HT1080 (cell line): ENCODE measurements at regions not wholly inside any gene's neighbourhood (a gene's known extent, or its start where the extent isn't known, plus 50 kb on each side); places are given as distances from the start of the nearest gene placed in this dataset.

Experiments
- DNase-seq: peaks from one replicate; pipeline ENCODE4 v3.0.0-alpha.2; 2015; ENCODE audit warnings: low read depth

- DNase-seq, result peak; percentile 50
Observed at GRCh38 chr7:12067156-12067831, 143.8 kb upstream of the TMEM106B start.

- no peak for DNase-seq
Observed at GRCh38 chr7:12069757-12070156, 141.3 kb upstream of the TMEM106B start.

- DNase-seq, result peak; percentile 13
Observed at GRCh38 chr7:12074889-12075288, 136.2 kb upstream of the TMEM106B start.

GRCh38 chr7:12080006-12080405 is 131.1 kb upstream of the TMEM106B start:
- no peak for DNase-seq

GRCh38 chr7:12085516-12085915 is 125.6 kb upstream of the TMEM106B start:
- DNase-seq, result no peak

- DNase-seq, result no peak
Observed at GRCh38 chr7:12089951-12090756, 120.9 kb upstream of the TMEM106B start.

- no peak for DNase-seq
Observed at GRCh38 chr7:12090757-12091221, 120.3 kb upstream of the TMEM106B start.

GRCh38 chr7:12091231-12091630 is 119.9 kb upstream of the TMEM106B start:
- DNase-seq, result no peak

GRCh38 chr7:12092499-12093130 is 118.5 kb upstream of the TMEM106B start:
- no peak for DNase-seq

- DNase-seq, result no peak
Observed at GRCh38 chr7:12093365-12093764, 117.7 kb upstream of the TMEM106B start.

- no peak for DNase-seq
Observed at GRCh38 chr7:12094365-12094921, 116.7 kb upstream of the TMEM106B start.

GRCh38 chr7:12102126-12102525 is 109.0 kb upstream of the TMEM106B start:
- DNase-seq, result no peak

GRCh38 chr7:12102527-12102926 is 108.6 kb upstream of the TMEM106B start:
- DNase-seq, result no peak

- no peak for DNase-seq
Observed at GRCh38 chr7:12103948-12104347, 107.1 kb upstream of the TMEM106B start.

GRCh38 chr7:12107381-12107780 is 103.7 kb upstream of the TMEM106B start:
- DNase-seq, result no peak

- DNase-seq, result no peak
Observed at GRCh38 chr7:12107841-12108254, 103.2 kb upstream of the TMEM106B start.

- DNase-seq, result no peak
Observed at GRCh38 chr7:12110425-12110824, 100.7 kb upstream of the TMEM106B start.

- DNase-seq, result no peak
Observed at GRCh38 chr7:12111422-12112405, 99.4 kb upstream of the TMEM106B start.

GRCh38 chr7:12117170-12117569 is 93.9 kb upstream of the TMEM106B start:
- no peak for DNase-seq

GRCh38 chr7:12119620-12120303 is 91.3 kb upstream of the TMEM106B start:
- no peak for DNase-seq
